ENCODE measurements at regions not wholly inside any gene's neighbourhood (a gene's known extent, or its start where the extent isn't known, plus 50 kb on each side); places are given as distances from the start of the nearest gene placed in this dataset.

DNA sequence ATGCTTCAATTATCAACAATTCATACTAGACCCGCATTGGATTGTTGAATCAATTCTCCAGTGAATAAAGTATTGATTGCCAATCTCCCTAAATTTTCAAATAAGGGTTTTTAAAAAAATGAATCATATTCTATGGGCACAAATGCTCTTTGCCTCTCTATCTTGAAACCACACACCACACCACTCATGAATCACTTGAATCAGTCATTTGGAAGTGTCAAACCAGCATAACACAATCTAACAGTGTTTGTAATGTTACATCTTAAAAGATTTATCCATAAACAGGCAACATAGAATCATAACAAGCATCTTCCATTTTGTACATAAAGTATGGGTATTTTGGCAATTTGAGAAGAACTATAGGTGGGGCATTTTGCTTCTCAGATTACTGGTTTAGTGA lies 219.5 kb upstream of the MIR17HG start:
- no peak for TF ChIP-seq POLR2A (IDR thresholded peaks at IDR 0.05; ENCODE audit: low read depth, low read length)
- no peak for TF ChIP-seq POLR2AphosphoS5 (IDR thresholded peaks at IDR 0.05; ENCODE audit: low read depth, low read length)

Measured in GM12892 (cell line).